MM.1S (cell line): ENCODE measurements at regions not wholly inside any gene's neighbourhood (a gene's known extent, or its start where the extent isn't known, plus 50 kb on each side); places are given as distances from the start of the nearest gene placed in this dataset.

Source experiments
- DNase-seq: peaks from one replicate; pipeline ENCODE4 v3.0.0-alpha.2; 2015
- H2AFZ ChIP-seq: fragments of 300-600 bp; sonication (generic); 2 replicates; pipeline ENCODE4 v1.6.0; 2016; ENCODE audit warnings: antibody characterized with exemption, low read length
- H3F3A ChIP-seq: fragments of 300-600 bp; sonication (generic); 2 replicates; pipeline ENCODE4 v1.6.1; 2016; ENCODE audit warnings: mild to moderate bottlenecking, antibody characterized with exemption, low read length, moderate library complexity, mixed read lengths; ENCODE audit not compliant: insufficient read depth
- H3K27ac ChIP-seq: fragments of 300-600 bp; sonication (generic); 2 replicates; pipeline ENCODE4 v1.5.1; 2016; ENCODE audit warnings: mild to moderate bottlenecking, low read length
- H3K27me3 ChIP-seq: fragments of 300-600 bp; sonication (generic); replicated peaks from 2 replicates; pipeline ENCODE4 v1.6.0; 2016; ENCODE audit warnings: low read length; ENCODE audit not compliant: insufficient read depth
- H3K36me3 ChIP-seq: fragments of 300-600 bp; sonication (generic); replicated peaks from 2 replicates; pipeline ENCODE4 v1.6.1; 2016; ENCODE audit warnings: mild to moderate bottlenecking, low read length, mixed read lengths; ENCODE audit not compliant: insufficient read depth
- H3K4me1 ChIP-seq: fragments of 300-600 bp; sonication (generic); 2 replicates; pipeline ENCODE4 v1.6.1; 2016; ENCODE audit warnings: low read length, mixed read lengths
- H3K4me2 ChIP-seq: fragments of 300-600 bp; sonication (generic); 2 replicates; pipeline ENCODE4 v1.6.0; 2016; ENCODE audit warnings: low read depth, low read length
- H3K4me3 ChIP-seq: fragments of 300-600 bp; sonication (generic); 2 replicates; pipeline ENCODE4 v1.5.1; 2016; ENCODE audit warnings: low read length, mixed read lengths
- H3K79me2 ChIP-seq: fragments of 300-600 bp; sonication (generic); 2 replicates; pipeline ENCODE4 v1.6.1; 2016; ENCODE audit warnings: mixed run types, low read length, mixed read lengths
- H3K9ac ChIP-seq: fragments of 300-600 bp; sonication (generic); 2 replicates; pipeline ENCODE4 v1.6.1; 2016; ENCODE audit warnings: low read length, mixed read lengths
- H3K9me2 ChIP-seq: fragments of 300-600 bp; sonication (generic); replicated peaks from 2 replicates; pipeline ENCODE4 v1.6.1; 2016; ENCODE audit warnings: mild to moderate bottlenecking, low read length, mixed read lengths; ENCODE audit not compliant: insufficient read depth
- H3K9me3 ChIP-seq: fragments of 300-600 bp; sonication (generic); replicated peaks from 2 replicates; pipeline ENCODE4 v1.6.1; 2016; ENCODE audit warnings: mild to moderate bottlenecking, low read length, mixed read lengths; ENCODE audit not compliant: insufficient read depth
- H4K20me1 ChIP-seq: fragments of 300-600 bp; sonication (generic); 2 replicates; pipeline ENCODE4 v1.6.1; 2016; ENCODE audit warnings: mild to moderate bottlenecking, low read length, moderate library complexity, mixed read lengths; ENCODE audit not compliant: insufficient read depth
- CTCF ChIP-seq: fragments of 300-600 bp; sonication (generic); IDR thresholded peaks from 2 replicates; pipeline ENCODE4 v1.5.1; 2016; ENCODE audit warnings: antibody characterized with exemption, low read length, mixed read lengths
- EZH2 ChIP-seq: fragments of 300-600 bp; sonication (generic); optimal IDR thresholded peaks from 2 replicates; pipeline ENCODE3; 2017; ENCODE audit warnings: low read depth, mild to moderate bottlenecking, antibody characterized with exemption, low read length, mixed read lengths
- EZH2phosphoT487 ChIP-seq: fragments of 300-600 bp; sonication (generic); IDR thresholded peaks from 2 replicates; pipeline ENCODE4 v1.6.1; 2018; ENCODE audit warnings: antibody characterized with exemption, low read length

GRCh38 chr17:77769762-77770161 is 188.7 kb upstream of the TNRC6C start:
- Histone ChIP-seq H3K36me3 (no peaks in the 10 kb centered on the region), H4K20me1 (no peaks in the 10 kb centered on the region), H3K9me2 (no peaks in the 10 kb centered on the region), H3K4me2 (no peak overlapping the region), H3K9ac (no peak overlapping the region), H2AFZ (no peak overlapping the region), H3F3A (peaks cover 14% of the 10 kb centered on the region; the same call in 1 of the 2 replicates), H3K9me3 (no peaks in the 10 kb centered on the region), H3K4me1 (peaks cover 21% of the 10 kb centered on the region), H3K79me2 (no peaks in the 10 kb centered on the region), H3K27me3 (peaks cover 4% of the 10 kb centered on the region; the same call in 1 of the 2 replicates), H3K4me3 (no peak overlapping the region), H3K27ac (no peak overlapping the region)
- no peak for TF ChIP-seq EZH2
- no peak for TF ChIP-seq EZH2phosphoT487
- TF ChIP-seq CTCF = no peak
- DNase-seq = no peak

GRCh38 chr17:77770331-77771105 is 188.0 kb upstream of the TNRC6C start:
- TF ChIP-seq CTCF (no peak), EZH2phosphoT487 (no peak)
- no peaks in the 10 kb centered on the region for H4K20me1 ChIP-seq
- H3K4me2 ChIP-seq = no peak overlapping the region
- H3K4me1 ChIP-seq = peaks cover 21% of the 10 kb centered on the region
- no peaks in the 10 kb centered on the region for H3K36me3 ChIP-seq
- no peaks in the 10 kb centered on the region for H3K9me2 ChIP-seq
- peaks cover 14% of the 10 kb centered on the region; the same call in 1 of the 2 replicates for H3F3A ChIP-seq
- no peak overlapping the region for H3K27ac ChIP-seq
- DNase-seq = no peak
- H2AFZ ChIP-seq = no peak overlapping the region
- no peak overlapping the region for H3K9ac ChIP-seq
- H3K27me3 ChIP-seq = peaks cover 4% of the 10 kb centered on the region; the same call in 1 of the 2 replicates
- no peaks in the 10 kb centered on the region for H3K79me2 ChIP-seq
- no peak overlapping the region for H3K4me3 ChIP-seq
- no peaks in the 10 kb centered on the region for H3K9me3 ChIP-seq

- no peak overlapping the region for H3K4me2 ChIP-seq
- no peaks in the 10 kb centered on the region for H4K20me1 ChIP-seq
- no peak overlapping the region for H3K27ac ChIP-seq
- no peaks in the 10 kb centered on the region for H3K9me3 ChIP-seq
- no peak overlapping the region for H3K4me3 ChIP-seq
- TF ChIP-seq EZH2 (no peak), CTCF (no peak), EZH2phosphoT487 (no peak)
- peaks cover 14% of the 10 kb centered on the region; the same call in 1 of the 2 replicates for H3F3A ChIP-seq
- H3K79me2 ChIP-seq = no peaks in the 10 kb centered on the region
- H2AFZ ChIP-seq = no peak overlapping the region
- peaks cover 21% of the 10 kb centered on the region for H3K4me1 ChIP-seq
- H3K9me2 ChIP-seq = no peaks in the 10 kb centered on the region
- H3K9ac ChIP-seq = no peak overlapping the region
- H3K27me3 ChIP-seq = peaks cover 4% of the 10 kb centered on the region; the same call in 1 of the 2 replicates
- DNase-seq = no peak
- no peaks in the 10 kb centered on the region for H3K36me3 ChIP-seq
These were observed 187.4 kb upstream of the TNRC6C start for GRCh38 chr17:77771145-77771544.
